ENCODE measurements at regions not wholly inside any gene's neighbourhood (a gene's known extent, or its start where the extent isn't known, plus 50 kb on each side); places are given as distances from the start of the nearest gene placed in this dataset.
"Not testable (repeated sequence)": the region's sequence is repeated elsewhere in the genome, so short reads cannot be mapped to it uniquely, and the experiment has no call there.

DNA sequence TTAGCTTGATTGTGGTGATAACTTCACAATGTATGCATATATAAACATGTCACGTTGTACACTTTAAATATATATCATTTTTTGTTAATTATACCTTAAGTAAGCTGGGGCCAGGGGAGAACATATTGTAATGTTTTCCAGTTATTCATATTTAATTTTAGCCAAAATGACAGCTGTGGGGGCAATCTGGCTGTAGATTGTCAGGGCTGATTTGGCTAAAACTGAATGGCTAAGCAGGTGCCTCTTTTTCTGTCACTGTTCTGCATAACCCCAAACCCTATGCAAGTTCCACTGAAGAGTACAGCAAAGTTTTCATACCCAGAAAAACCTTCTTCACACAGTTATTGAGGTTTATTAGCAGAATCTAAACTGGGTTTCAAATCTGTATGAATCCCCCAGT lies 318.2 kb downstream of the PTPRC start:
- POLR2A ChIA-PET (ENCODE audit: low non-redundant PET), result no interaction called here
- TF ChIP-seq, protein P1, sequence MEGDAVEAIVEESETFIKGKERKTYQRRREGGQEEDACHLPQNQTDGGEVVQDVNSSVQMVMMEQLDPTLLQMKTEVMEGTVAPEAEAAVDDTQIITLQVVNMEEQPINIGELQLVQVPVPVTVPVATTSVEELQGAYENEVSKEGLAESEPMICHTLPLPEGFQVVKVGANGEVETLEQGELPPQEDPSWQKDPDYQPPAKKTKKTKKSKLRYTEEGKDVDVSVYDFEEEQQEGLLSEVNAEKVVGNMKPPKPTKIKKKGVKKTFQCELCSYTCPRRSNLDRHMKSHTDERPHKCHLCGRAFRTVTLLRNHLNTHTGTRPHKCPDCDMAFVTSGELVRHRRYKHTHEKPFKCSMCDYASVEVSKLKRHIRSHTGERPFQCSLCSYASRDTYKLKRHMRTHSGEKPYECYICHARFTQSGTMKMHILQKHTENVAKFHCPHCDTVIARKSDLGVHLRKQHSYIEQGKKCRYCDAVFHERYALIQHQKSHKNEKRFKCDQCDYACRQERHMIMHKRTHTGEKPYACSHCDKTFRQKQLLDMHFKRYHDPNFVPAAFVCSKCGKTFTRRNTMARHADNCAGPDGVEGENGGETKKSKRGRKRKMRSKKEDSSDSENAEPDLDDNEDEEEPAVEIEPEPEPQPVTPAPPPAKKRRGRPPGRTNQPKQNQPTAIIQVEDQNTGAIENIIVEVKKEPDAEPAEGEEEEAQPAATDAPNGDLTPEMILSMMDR (conservative IDR thresholded peaks at IDR 0.05; ENCODE audit: low read depth), result no peak
- no peak overlapping the region for H3K27ac ChIP-seq
- CTCF ChIA-PET, result no interaction called here
- no peak for DNase-seq (ENCODE audit: low spot score)

DNA sequence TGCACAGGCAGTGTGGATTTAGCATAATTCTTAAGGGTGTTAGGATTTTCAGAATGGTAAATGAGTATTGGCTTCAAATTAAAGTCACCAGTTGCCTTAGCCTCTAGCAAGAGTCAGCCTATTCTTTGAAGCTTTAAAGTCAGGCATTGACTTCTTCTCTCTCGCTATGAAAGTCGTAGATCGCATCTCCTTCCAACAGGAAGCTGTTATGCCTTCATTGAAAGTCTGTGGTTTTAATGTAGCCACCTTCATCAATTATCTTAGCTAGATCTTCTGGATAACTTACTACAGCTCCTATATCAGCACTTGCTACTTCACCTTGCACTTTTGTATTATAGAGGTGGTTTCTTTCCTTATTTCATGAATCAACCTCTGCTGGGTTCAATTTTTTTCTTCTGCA lies 320.2 kb downstream of the PTPRC start:
- TF ChIP-seq, protein P1 (conservative IDR thresholded peaks at IDR 0.05; ENCODE audit: low read depth), result no peak
- ChIA-PET POLR2A (ENCODE audit: low non-redundant PET) (no interaction called here), CTCF (no interaction called here)
- DNase-seq (ENCODE audit: low spot score), result no peak
- H3K27ac ChIP-seq, result no peak overlapping the region

- DNase-seq (ENCODE audit: low spot score), result no peak
- TF ChIP-seq, protein P1 (conservative IDR thresholded peaks at IDR 0.05; ENCODE audit: low read depth), result no peak
- H3K27ac ChIP-seq, result no peak overlapping the region
- POLR2A ChIA-PET (ENCODE audit: low non-redundant PET), result no interaction called here
- CTCF ChIA-PET, result interaction anchor here (0.7 kb wide), 1 partner anchor 24 kb away, joined by 3 read pairs; no protein-coding TSS in a partner anchor
Observed at GRCh38 chr1:198959676-198960075, 320.8 kb downstream of the PTPRC start.

GRCh38 chr1:198963796-198964195 lies 325.0 kb downstream of the PTPRC start:
- CTCF ChIA-PET; DNase-seq (ENCODE audit: low spot score); POLR2A ChIA-PET (ENCODE audit: low non-redundant PET); H3K27ac ChIP-seq: not testable (repeated sequence)

GRCh38 chr1:198966519-198966918 lies 327.7 kb downstream of the PTPRC start:
- CTCF ChIA-PET, result no interaction called here
- TF ChIP-seq, protein P1 (conservative IDR thresholded peaks at IDR 0.05; ENCODE audit: low read depth), result no peak
- DNase-seq (ENCODE audit: low spot score), result no peak

DNA sequence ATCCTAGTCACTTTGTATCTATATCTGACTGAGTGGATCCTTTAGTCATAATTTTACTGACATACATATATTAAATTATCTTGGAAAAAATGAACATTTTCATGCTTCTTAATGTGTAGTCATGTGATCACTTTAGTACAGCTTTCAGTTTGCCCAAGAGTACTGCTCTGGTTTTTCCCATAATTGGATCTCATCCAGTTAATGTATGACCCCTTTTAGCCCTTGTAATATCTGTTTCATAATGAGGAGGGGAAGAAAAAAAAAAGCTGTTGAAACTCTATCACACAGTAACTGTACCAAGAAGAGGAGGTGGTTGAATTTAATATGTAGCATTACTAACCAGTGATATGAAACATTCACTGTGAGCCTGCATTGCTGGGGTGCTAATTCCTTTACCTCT lies 328.7 kb downstream of the PTPRC start:
- POLR2A ChIA-PET (ENCODE audit: low non-redundant PET), result no interaction called here
- CTCF ChIA-PET, result interaction anchor here (0.6 kb wide), 1 partner anchor 568 kb away, joined by 3 read pairs; no protein-coding TSS in a partner anchor
- TF ChIP-seq, protein P1 (conservative IDR thresholded peaks at IDR 0.05; ENCODE audit: low read depth), result no peak
- no peak for DNase-seq (ENCODE audit: low spot score)
- H3K27ac ChIP-seq, result no peak overlapping the region

More at GRCh38 chr1:198966519-198966918, 327.7 kb downstream of the PTPRC start:
- H3K27ac ChIP-seq, result no peak overlapping the region
- POLR2A ChIA-PET (ENCODE audit: low non-redundant PET), result no interaction called here

DNA sequence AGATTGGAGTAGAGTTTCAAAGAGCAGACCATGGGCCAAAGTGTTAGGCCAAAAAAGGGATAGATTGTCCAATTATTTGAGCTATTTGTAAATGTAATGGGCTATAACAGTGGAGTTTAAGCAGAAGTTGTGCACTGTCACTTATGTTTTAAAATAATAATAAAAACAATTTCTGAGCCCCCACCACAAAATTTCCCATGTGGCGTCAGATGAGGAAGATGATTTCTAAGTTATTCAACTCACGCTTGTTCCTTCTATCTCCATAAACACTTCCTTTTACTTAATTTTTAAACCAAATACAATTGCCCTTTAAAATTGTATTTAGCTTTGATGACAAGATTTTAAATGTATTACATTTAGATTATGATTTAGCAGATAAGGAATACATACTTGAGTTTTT lies 330.0 kb downstream of the PTPRC start:
- H3K27ac ChIP-seq, result no peak overlapping the region
- TF ChIP-seq, protein P1 (conservative IDR thresholded peaks at IDR 0.05; ENCODE audit: low read depth), result no peak
- ChIA-PET POLR2A (ENCODE audit: low non-redundant PET) (no interaction called here), CTCF (interaction anchor here (0.7 kb wide), 1 partner anchor 141 kb away, joined by 3 read pairs; no protein-coding TSS in a partner anchor)
- DNase-seq (ENCODE audit: low spot score), result no peak
